ENCODE measurements at regions not wholly inside any gene's neighbourhood (a gene's known extent, or its start where the extent isn't known, plus 50 kb on each side); places are given as distances from the start of the nearest gene placed in this dataset.

DNA sequence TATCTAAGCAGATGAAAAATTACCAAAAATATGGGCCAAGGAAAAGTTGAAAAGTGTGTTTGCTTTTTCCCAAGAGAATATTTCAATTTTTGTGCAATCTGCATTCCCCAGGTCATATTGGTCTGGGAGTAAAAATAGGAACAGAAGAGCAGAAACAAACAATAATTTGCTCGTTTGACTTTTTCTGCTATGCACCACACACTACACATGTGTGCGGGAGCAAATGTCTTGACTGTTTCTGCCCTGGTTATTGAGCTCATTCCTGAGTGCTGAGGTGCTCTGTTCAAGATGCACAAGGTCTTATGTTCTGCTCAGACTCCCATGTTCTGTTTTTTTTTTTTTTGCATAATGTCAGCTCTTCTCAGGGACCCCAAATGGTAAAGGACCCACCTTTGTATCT is 298.0 kb upstream of the MME start:
- TF ChIP-seq, protein P1, sequence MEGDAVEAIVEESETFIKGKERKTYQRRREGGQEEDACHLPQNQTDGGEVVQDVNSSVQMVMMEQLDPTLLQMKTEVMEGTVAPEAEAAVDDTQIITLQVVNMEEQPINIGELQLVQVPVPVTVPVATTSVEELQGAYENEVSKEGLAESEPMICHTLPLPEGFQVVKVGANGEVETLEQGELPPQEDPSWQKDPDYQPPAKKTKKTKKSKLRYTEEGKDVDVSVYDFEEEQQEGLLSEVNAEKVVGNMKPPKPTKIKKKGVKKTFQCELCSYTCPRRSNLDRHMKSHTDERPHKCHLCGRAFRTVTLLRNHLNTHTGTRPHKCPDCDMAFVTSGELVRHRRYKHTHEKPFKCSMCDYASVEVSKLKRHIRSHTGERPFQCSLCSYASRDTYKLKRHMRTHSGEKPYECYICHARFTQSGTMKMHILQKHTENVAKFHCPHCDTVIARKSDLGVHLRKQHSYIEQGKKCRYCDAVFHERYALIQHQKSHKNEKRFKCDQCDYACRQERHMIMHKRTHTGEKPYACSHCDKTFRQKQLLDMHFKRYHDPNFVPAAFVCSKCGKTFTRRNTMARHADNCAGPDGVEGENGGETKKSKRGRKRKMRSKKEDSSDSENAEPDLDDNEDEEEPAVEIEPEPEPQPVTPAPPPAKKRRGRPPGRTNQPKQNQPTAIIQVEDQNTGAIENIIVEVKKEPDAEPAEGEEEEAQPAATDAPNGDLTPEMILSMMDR (IDR thresholded peaks at IDR 0.05) = no peak
- no peak for TF ChIP-seq POLR2A (IDR thresholded peaks at IDR 0.05)

All from lower leg skin (tissue), 3 donors.